Skin epidermis (tissue), 12 donors: ENCODE measurements at regions not wholly inside any gene's neighbourhood (a gene's known extent, or its start where the extent isn't known, plus 50 kb on each side); places are given as distances from the start of the nearest gene placed in this dataset.
A peak's percentile ranks its signal among the peaks of the same experiment; 100 is the strongest.
"Not testable (repeated sequence)": the region's sequence is repeated elsewhere in the genome, so short reads cannot be mapped to it uniquely, and the experiment has no call there.

Experiments
- H3K27ac ChIP-seq, 21 experiments: fragments of 200-600 bp; sonication (generic) in 11 of 21; one replicate each; pipeline ENCODE4 v1.5.0; 2020; ENCODE audit warnings: mild to moderate bottlenecking in 3 of 21, inconsistent platforms in 2 of 21, moderate library complexity in 2 of 21
- H3K4me3 ChIP-seq, 7 experiments: fragments of 200-600 bp; sonication (generic) in 2 of 7; one replicate each; pipeline ENCODE4 v1.5.0; 2020; ENCODE audit warnings: inconsistent platforms in 2 of 7, mild to moderate bottlenecking in 2 of 7, moderate library complexity in 1 of 7

DNA sequence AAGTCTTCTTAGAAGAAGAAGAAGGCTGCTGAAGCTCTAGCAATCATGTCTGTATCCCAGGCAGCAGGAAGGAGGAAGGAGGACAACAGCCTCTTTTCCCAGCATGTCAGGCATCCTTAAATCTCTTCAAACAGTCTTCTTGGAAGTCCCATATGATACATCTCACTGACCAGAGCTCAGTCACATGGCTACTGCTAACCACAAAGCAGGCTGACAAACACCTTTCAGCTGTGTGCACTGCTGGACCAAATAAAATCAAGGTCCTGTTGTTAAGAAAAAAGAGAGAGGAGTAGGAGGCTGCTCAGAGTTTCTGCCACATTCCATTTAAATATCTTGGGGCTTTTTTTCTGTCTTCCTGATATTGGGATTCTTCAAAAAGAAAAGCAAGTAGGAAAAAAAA lies 203.4 kb upstream of the PELI2 start:
- H3K4me3 ChIP-seq, result no peak overlapping the region

GRCh38 chr14:55915456-55915855 lies 202.8 kb upstream of the PELI2 start:
- Histone ChIP-seq H3K27ac (no peak overlapping the region), H3K4me3 (no peak overlapping the region)

More for the DNA sequence above, 203.4 kb upstream of the PELI2 start:
- H3K27ac ChIP-seq, result peak overlapping the region in 1 of 21 experiments; percentile 48

- not testable (repeated sequence) for H3K4me3 ChIP-seq
Observed at GRCh38 chr14:55919800-55920199, 198.4 kb upstream of the PELI2 start.

DNA sequence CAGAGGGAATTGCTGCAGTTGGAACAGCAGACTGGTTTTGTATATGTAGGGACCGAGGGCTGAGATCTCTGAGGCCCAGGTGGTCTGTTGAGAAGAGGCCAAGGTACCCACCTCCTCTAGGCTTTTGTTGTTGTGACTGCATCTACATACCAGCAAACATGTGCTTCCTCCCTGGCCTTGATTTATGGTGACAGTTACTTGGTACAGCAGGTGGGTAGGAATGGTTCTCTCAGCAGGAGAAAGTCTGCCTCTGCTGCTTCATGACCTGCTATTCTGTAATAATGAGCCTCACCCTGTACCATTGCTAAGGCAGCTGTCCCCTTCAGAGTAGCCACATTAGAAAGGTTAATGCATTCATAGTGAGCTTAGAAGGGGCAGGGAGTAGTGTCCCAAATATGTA lies 196.7 kb upstream of the PELI2 start:
- no peak overlapping the region for H3K27ac ChIP-seq
- H3K4me3 ChIP-seq, result no peak overlapping the region

More at GRCh38 chr14:55919800-55920199, 198.4 kb upstream of the PELI2 start:
- not testable (repeated sequence) for H3K27ac ChIP-seq

- Histone ChIP-seq H3K27ac (no peak overlapping the region), H3K4me3 (no peak overlapping the region)
Observed at GRCh38 chr14:55926007-55926406, 192.2 kb upstream of the PELI2 start.

DNA sequence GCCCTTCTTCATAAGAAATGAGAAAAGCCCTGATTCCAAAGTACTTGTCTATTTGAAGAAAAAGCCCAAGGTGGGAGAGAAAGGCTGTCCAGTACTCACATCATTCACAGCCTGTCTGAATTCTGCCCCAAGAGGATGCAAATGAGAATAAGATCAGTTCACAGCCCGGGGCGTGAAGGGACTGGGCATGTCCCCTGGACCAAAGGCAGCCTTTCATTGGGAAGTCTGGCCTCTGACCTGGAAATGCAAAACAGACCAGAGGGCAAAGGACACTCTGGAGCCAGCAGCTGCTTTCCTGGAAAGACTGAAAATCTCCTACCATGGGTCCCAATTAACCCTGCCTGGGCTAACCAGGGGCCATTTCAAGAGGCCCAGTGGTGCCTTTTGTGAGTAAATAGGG lies 191.2 kb upstream of the PELI2 start:
- H3K4me3 ChIP-seq, result no peak overlapping the region
- no peak overlapping the region for H3K27ac ChIP-seq

GRCh38 chr14:55928276-55928675 lies 189.9 kb upstream of the PELI2 start:
- no peak overlapping the region for H3K27ac ChIP-seq

GRCh38 chr14:55929136-55929535 lies 189.1 kb upstream of the PELI2 start:
- Histone ChIP-seq H3K4me3 (no peak overlapping the region), H3K27ac (no peak overlapping the region)

More at GRCh38 chr14:55928276-55928675, 189.9 kb upstream of the PELI2 start:
- no peak overlapping the region for H3K4me3 ChIP-seq

DNA sequence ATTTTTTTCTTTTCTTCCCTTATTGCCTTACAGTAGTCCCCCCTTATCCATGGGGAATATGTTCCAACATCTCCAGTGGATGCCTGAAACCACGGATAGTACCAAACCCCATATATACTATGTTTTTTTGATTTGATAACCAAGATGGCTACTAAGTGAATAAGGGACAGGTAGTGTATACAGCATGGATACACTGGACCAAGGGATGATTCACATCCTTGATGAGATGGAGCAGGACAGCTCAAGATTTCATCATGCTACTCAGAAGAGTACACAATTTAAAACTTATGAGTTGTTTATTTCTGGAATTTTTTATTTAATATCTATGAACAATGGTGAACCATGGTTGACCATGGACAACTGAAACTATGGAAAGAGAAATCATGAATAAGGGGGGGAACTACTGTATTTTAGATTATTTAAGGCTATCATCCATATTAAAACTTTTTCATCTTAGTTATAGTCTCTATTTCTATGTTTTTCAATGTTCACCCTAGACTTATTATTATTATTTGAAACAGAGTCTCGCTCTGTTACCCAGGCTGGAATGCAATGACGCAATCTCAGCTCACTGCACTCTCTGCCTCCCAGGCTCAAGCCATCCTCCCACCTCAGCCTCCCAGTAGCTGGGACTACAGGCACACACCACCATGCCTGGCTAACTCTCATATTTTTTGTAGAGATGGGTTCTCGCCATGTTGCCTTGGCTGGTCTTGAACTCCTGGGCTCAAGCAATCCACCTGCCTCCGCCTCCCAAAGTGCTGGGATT lies 188.0 kb upstream of the PELI2 start:
- Histone ChIP-seq H3K27ac (no peak overlapping the region), H3K4me3 (no peak overlapping the region)

GRCh38 chr14:55936691-55937090 lies 181.5 kb upstream of the PELI2 start:
- Histone ChIP-seq H3K4me3 (no peak overlapping the region), H3K27ac (no peak overlapping the region)

- Histone ChIP-seq H3K27ac (peak overlapping the region in 8 of 21 experiments; percentile 0 to 73 (median 22)), H3K4me3 (no peak overlapping the region)
Observed at GRCh38 chr14:55938249-55938791, 179.9 kb upstream of the PELI2 start.

GRCh38 chr14:55942076-55942654 lies 176.0 kb upstream of the PELI2 start:
- Histone ChIP-seq H3K27ac (peak overlapping the region in 1 of 21 experiments; percentile 34), H3K4me3 (no peak overlapping the region)

DNA sequence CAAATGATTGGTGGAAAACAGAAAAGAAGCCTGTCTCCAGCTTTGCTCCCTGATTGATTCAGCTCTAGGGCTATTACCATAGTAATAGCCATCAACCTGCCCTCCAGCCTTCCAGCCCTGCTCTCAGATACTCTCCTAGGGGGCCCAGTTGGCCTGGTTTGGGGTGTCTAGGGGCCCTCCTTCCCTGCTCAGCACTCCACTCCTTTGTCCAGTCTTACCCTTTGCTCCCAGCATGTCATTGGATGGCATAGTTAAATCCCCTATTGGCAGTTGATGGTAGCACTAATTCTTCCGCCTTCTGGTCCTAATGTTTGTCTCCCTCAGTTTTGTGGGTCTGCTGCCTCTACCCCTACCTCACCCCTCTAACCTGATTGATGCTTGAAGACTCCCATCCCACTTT lies 175.4 kb upstream of the PELI2 start:
- peak overlapping the region in 1 of 21 experiments; percentile 34 for H3K27ac ChIP-seq
- H3K4me3 ChIP-seq, result no peak overlapping the region

DNA sequence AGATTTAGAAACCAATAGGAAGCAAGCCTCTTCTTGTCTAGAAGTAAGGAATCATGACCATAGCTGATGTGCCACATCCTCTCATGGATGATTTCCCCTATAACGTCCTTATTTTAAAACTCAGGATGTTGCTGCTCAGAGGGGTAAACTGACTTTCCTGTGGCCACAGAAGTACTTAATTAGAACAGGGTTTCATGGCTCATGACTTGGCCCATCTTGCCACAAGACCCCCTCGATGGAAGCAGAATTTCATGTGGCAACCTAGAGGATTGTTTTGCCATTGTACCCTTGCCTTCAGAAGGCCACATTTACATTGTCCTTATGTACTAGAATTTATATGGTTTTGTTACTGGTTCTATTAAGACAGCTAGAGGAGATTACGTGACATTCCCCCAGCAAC lies 173.5 kb upstream of the PELI2 start:
- Histone ChIP-seq H3K27ac (no peak overlapping the region), H3K4me3 (no peak overlapping the region)

- Histone ChIP-seq H3K27ac (no peak overlapping the region), H3K4me3 (no peak overlapping the region)
Observed at GRCh38 chr14:55946231-55946630, 172.0 kb upstream of the PELI2 start.

- Histone ChIP-seq H3K4me3 (no peak overlapping the region), H3K27ac (no peak overlapping the region)
Observed at GRCh38 chr14:55948399-55948798, 169.8 kb upstream of the PELI2 start.

- Histone ChIP-seq H3K27ac (no peak overlapping the region), H3K4me3 (no peak overlapping the region)
Observed at GRCh38 chr14:55949708-55950107, 168.5 kb upstream of the PELI2 start.

DNA sequence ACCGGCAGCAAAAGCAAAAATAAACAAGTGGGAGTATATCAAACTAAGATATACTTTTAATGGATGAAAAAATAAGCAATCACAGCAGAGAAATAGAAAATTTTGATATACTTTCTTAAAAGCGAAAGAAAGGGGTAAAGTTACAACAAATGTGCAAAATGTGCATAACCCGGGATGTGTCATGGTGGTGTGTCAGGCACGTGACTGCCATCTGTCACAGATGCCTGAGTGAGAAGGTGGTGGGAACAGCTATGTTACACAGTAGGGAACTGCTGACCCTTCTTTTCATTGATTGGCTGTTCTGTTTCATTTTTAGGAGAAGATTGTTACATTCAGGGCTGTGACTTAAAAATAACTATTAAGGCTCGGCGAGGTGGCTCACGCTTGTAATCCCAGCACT lies 168.1 kb upstream of the PELI2 start:
- H3K4me3 ChIP-seq, result no peak overlapping the region
- no peak overlapping the region for H3K27ac ChIP-seq

DNA sequence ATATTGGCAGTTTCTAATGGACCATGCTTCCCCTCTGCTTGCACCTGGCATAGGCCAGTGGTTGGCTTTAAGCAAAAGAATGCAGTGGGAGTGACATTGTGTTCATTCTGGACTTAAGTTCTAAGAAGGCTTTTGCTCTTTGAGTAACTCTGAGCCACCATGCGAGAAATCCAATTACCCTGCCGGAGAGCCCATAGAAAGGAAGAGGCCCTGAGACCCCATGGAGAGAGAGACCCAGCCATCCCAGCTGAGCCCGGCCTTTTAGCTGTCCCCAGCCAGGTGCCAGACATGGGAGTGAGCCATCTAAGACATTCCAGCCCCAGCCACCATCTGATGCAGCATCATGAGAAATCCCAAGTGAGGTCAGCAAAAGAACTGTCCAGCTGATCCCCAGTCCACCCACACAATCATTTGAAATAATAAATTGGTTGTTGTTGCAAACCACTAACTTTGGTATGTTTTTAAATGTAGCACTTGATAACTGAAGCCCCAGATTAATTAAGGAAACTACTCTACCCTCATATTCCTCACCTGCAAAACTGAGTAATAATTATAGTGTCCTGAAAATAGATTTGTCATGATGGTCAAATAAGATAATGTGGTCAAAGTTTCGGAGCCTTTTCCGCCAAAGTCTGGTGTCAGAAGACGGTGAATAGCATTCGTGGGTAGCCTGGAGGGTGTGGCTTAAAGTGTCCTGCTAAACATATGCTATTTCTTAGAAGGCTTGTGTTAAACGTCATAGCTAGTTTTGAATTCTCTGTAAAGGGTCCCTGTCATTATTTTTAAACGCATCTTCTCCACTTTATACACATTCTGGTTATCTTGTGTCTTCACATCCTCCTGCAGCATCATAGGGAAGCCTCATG lies 166.6 kb upstream of the PELI2 start:
- no peak overlapping the region for H3K4me3 ChIP-seq
- H3K27ac ChIP-seq, result no peak overlapping the region

DNA sequence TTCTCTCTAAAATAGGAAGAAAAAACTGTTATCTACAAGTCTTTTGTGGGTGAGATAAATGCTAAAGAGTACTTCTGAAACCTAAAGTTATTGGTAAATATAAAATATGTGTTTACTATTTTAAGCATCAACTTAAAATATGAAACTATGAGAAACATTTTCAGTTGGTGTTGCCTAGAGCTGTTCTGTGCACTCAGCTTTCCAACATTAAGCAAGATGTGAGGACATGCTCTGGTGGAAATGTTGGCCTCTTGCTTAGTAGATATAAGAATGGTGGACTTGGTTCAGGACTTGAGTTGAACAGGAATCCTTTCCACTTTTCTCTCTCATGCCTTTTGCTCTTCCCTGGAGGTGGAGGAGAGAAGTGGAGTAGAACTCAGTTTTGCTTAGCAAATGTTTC lies 164.1 kb upstream of the PELI2 start:
- no peak overlapping the region for H3K4me3 ChIP-seq

More for the DNA sequence above, 164.1 kb upstream of the PELI2 start:
- H3K27ac ChIP-seq, result no peak overlapping the region
